ENCODE measurements at regions not wholly inside any gene's neighbourhood (a gene's known extent, or its start where the extent isn't known, plus 50 kb on each side); places are given as distances from the start of the nearest gene placed in this dataset.

DNA sequence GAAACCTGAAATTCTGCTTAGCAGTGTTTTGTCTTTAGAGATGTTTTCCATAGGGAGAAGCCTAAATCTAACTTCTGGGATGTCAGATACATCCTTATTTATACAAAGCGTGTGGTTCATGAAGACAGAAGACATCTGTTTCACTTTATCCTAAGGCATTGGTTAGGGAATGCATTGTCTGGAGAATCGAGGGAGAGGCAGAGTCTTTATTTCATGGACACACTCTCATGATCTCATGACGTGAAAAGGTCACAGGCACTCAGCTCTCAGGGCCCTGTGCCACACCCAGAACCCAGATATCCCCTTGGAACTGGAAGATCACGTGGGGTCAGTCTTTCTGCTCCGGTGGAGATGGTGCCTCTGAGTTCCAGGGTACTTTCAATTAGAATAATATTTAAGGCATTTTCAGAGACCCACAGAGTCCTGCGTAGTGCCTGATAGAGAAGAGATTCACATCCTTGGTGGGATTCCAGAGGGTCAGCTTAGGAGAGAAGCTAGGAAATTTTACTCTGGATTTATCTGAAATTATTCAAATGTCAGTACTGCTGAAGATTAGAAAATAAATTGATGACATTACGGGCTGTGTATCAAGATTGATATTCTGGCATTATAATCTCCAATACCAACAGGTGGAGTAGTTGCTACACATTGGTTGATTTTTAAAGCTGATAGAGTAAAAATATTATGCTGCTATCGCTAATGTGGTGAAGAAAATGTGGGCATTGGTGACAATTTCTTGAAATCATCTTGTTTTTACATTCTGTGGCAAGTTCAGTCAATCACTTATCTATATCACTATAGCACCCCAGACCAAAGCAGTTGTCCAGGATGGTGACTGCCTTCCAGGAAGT, 378.3 kb downstream of the MTRR start:
- DNase-seq: no peak

DNA sequence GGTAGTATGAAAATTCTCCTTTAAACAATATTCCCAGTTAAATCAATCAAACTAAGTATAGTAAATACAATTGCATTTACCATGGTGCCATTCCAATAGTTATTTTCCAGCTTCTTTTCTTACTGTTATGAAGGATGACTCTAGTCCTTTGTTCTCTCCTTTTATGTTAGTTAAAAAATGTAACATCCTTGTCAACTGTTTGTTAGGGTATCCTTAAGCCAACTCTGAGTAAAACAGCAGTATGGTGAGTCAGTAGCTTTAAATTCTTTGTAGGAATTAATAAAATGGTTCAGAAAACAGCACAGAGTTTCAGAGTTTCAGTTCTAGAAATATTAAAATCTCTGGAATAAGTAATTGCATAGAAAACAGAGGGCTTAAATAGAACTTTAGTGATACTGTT, 384.4 kb downstream of the MTRR start:
- DNase-seq: no peak

DNA sequence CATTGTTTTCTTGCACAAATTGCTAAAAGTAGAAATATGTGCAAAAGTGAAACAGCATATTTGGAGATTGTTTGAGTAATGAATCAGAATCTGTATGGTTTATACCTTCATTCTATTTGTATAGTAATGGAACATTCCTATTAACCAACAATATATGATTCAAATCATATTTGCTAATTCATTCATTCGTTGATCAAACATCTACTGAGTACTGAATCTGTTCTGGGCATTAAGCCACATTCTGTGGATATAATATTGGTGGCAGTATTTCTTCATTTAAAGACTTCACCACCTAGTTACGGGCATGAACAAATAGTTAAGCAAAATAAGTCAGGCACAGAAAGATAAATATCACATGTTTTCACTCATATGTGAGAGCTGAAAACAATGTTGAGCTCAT, 385.7 kb downstream of the MTRR start:
- DNase-seq: no peak

DNA sequence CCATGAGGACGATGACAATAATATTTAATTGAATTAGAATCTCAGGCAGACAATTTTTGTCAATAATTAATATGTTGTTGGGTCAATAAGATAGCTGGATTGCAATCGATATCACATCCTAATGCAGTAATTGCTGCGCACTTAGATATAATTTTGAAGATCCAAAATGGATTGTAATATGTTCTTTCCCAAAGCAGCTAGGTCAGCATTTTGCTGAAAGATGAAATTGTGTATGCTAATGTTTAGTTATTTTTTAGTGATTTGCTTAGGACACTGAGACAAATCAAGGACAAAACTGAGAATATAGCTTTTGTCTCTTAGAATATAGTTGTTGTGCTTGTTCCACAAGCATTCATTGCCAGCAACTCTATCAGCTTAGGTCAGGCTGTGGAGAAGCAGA, 389.9 kb downstream of the MTRR start:
- DNase-seq: no peak

- DNase-seq: no peak
Measured at GRCh38 chr5:8270246-8270645, 401.3 kb downstream of the MTRR start.

GRCh38 chr5:8280711-8281363, 411.9 kb downstream of the MTRR start:
- DNase-seq: no peak

GRCh38 chr5:8288334-8288733, 419.4 kb downstream of the MTRR start:
- DNase-seq: no peak

DNA sequence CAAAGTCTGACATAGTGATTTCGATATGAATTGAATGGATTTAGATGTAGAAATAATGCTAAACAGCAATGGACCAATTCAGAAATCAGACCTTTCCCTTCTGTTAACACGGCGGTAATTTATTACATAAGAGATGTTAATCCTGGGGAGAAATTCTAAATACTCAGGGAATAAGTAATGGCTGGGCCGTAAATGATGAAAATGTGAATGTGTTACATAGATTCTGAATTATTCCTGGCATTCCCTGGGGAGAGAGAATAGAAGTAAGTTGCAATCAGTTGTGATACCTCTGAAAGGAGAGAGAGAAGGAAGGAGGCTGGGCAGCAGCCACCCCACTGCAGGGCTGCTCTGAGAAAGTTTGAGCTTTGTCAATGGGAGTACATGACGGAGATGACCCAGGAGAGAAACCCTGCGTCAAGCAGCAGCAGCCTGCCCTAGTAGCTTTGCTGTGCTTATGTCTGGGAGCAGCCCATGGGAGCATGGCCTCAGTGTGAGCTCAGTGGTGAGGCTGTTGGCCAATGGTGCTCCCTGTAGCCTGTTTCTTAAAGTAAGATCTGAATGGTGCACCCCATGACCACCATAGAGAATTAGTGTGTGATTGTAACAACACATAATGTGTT, 420.1 kb downstream of the MTRR start:
- DNase-seq: no peak

GRCh38 chr5:8289779-8290178, 420.8 kb downstream of the MTRR start:
- DNase-seq: no peak

- DNase-seq: no peak
Measured at GRCh38 chr5:8290721-8291120, 421.8 kb downstream of the MTRR start.

DNA sequence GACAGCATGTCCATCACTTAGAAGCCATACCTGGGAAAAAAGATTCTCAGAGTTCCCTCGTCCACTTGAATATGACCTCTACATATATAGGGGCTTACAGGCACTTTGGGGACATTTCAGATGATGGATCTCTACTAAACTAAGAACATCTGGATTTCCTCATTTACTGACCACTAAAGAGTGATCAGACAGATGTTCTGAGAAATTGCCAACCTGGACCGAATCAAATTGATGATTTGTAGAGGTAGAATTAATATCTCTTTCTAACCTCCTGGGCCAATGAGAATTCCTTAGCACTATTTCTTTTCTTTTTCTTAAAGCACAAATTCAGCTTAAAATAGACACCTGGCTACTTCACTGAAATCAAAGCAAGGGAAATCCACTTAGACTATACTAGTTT, 422.7 kb downstream of the MTRR start:
- no peak for DNase-seq

- no peak for DNase-seq
Measured at GRCh38 chr5:8295141-8295540, 426.2 kb downstream of the MTRR start.

GRCh38 chr5:8299716-8300115, 430.8 kb downstream of the MTRR start:
- no peak for DNase-seq

- DNase-seq: no peak
Measured at GRCh38 chr5:8304341-8304740, 435.4 kb downstream of the MTRR start.

DNA sequence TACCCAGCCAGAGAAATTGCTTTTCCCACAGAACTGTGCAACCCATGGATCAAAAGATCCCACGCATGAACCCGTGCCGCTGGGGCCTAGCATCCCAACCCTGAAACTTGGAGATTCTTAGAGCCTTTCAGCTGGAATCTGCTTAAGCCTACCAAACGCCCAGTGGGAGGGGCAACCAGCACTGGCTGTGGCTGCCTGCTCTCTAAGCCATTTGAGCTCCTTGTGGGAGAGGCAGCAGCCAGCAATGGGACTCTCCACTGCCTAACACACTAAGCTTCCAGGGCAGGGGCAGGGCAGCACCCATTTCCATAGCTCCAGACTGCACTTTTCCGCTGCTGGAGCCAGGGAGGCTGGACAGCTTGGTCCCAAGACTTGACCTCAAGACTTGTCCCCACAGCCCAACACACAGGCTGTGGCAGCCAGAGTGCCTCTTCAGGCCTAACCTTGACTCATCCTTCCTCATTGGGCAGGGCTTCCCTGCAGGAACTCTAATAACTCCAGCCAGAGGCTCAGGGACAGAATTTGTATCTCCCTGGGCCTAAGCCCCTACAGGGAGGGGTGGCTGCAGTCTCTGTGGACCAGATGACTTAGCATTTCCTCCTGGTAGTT, 437.4 kb downstream of the MTRR start:
- no peak for DNase-seq

- no peak for DNase-seq
Measured at GRCh38 chr5:8314965-8315364, 446.0 kb downstream of the MTRR start.

DNA sequence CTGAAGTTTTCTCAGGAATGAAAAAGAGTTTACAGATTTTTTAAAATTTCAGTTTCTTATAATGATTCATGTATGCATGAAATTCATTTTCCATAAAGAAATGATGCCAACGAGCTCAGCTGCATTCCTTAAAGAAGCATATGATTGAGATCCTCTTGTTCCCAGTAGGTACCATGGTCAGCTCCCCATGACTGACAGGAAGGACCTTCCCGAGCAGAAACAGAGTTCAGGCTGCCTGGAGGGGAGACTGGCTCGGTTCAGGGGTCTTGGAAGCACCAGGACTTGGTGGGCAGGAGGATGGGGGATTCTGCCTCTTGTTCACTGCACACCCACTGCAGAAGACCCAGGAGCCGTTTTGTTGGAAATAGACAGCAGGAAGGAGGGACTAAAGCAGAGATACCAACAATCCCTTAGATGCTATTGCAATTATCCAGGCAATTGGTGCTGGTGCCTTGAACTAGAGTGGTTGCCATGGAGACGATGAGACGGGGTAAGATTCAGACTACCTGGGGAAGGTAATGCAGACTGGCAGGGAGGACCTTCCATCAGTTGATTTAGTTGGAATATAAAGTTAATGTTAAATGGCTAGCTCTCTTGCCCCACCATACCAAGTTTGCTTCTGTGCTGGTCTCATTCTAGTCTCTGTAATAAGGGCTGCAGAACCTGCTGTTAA, 447.8 kb downstream of the MTRR start:
- no peak for DNase-seq

- DNase-seq: no peak
Measured at GRCh38 chr5:8317335-8317734, 448.4 kb downstream of the MTRR start.

DNA sequence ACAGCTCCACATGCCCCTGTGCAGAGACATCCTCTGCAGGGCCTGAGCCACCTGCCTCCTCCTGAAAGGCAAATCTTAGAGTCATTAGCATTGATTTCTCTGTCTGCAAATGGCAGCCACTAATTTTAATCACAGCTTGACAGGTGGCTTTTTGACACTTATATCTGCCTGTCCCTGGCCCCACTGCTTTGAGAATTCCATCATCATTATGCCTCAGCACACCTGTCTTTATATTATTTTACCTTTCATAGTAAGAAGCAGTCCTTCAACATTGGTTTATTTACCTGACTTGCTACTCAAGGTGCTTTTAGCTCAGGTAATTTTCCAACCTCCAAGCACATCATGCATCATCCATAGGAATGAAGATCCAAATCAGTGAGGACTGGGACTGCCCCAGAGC, 451.3 kb downstream of the MTRR start:
- DNase-seq: no peak

DNA sequence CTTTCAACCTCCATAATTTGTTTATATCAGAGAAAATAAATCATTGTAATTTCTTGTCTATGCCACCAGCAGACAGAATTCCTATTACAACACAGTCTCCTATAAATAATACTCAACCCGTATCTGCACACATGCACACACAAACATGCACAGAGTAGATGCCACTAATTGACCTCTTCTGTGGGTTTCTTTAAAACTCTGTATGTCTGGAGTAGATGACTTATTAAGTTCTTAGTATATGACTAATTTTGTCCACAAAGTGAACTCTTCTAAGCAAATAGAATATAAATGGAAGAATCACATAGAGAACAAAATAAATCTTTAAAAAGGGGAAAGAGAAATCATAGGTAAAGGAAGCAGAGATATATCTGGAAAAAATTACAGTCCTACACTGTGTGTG, 452.3 kb downstream of the MTRR start:
- no peak for DNase-seq

GRCh38 chr5:8322484-8322883, 453.5 kb downstream of the MTRR start:
- no peak for DNase-seq

GRCh38 chr5:8327016-8327415, 458.1 kb downstream of the MTRR start:
- no peak for DNase-seq

- no peak for DNase-seq
Measured at GRCh38 chr5:8329773-8330172, 460.8 kb downstream of the MTRR start.

Data from MV-4-11 (cell line).